ENCODE measurements at regions not wholly inside any gene's neighbourhood (a gene's known extent, or its start where the extent isn't known, plus 50 kb on each side); places are given as distances from the start of the nearest gene placed in this dataset.

GRCh38 chr14:94970941-94971730 lies 186.2 kb downstream of the DICER1 start:
- 0 out of 2 replicates have a peak, but pooled peaks cover 4% of the 10 kb centered on the region for H3K9me2 ChIP-seq (ENCODE audit: insufficient read depth)
- H3K4me3 Mint-ChIP-seq: no peak overlapping the region
- TF ChIP-seq EZH2 (IDR thresholded peaks at IDR 0.05; ENCODE audit: low read depth, unreplicated experiment): no peak
- no peak for TF ChIP-seq CREB1 (CRISPR knock-in tag; IDR thresholded peaks at IDR 0.05; ENCODE audit: low read depth)
- no peak for TF ChIP-seq CTCF (conservative IDR thresholded peaks at IDR 0.05; ENCODE audit: low read depth in 2 of 2)
- TF ChIP-seq NANOG (IDR thresholded peaks at IDR 0.05; ENCODE audit: borderline replicate concordance): no peak
- TF ChIP-seq ETS1 (IDR thresholded peaks at IDR 0.05): no peak
- TF ChIP-seq ZNF331 (CRISPR knock-in tag; IDR thresholded peaks at IDR 0.05; ENCODE audit: low read depth): no peak
- no peak for TF ChIP-seq REST (IDR thresholded peaks at IDR 0.05; ENCODE audit: unreplicated experiment)
- no peak for TF ChIP-seq JUNB (IDR thresholded peaks at IDR 0.05; ENCODE audit: unreplicated experiment)
- TF ChIP-seq POLR2AphosphoS5 (IDR thresholded peaks at IDR 0.05; ENCODE audit: low read depth): no peak
- TF ChIP-seq EZH2phosphoT487 (IDR thresholded peaks at IDR 0.05; ENCODE audit: unreplicated experiment): no peak
- no peak for TF ChIP-seq ZNF114 (CRISPR knock-in tag; IDR thresholded peaks at IDR 0.05)
- H4K20me1 ChIP-seq (replicated peaks; ENCODE audit: insufficient read depth): 0 out of 2 replicates have a peak, but pooled peaks cover 4% of the 10 kb centered on the region
- DNase-seq (ENCODE audit: low spot score): no peak
- no peaks in the 10 kb centered on the region for H3K4me1 Mint-ChIP-seq
- no peaks in the 10 kb centered on the region for H3K27me3 ChIP-seq (ENCODE audit: insufficient read depth)
- no peak overlapping the region for H3K27ac ChIP-seq (ENCODE audit: low read depth)
- H3K36me3 Mint-ChIP-seq (ENCODE audit: low read depth): no peaks in the 10 kb centered on the region
- no peaks in the 10 kb centered on the region for H3K36me3 ChIP-seq (ENCODE audit: insufficient read depth)
- H3K4me1 ChIP-seq (ENCODE audit: insufficient read depth): no peaks in the 10 kb centered on the region
- no peak overlapping the region for H2AFZ ChIP-seq
- H3K4me2 ChIP-seq: no peak overlapping the region
- H3K27me3 Mint-ChIP-seq (ENCODE audit: insufficient read depth, low read depth, poor library complexity): no peaks in the 10 kb centered on the region
- H3K27ac Mint-ChIP-seq: no peak overlapping the region
- no peaks in the 10 kb centered on the region for H3K79me2 ChIP-seq (replicated peaks; ENCODE audit: insufficient read depth)
- no peaks in the 10 kb centered on the region for H3F3A ChIP-seq (replicated peaks; ENCODE audit: low read depth)
- no peak overlapping the region for H3K4me3 ChIP-seq
- peaks cover 2% of the 10 kb centered on the region; the same call in 1 of the 3 replicates for H3K9me3 Mint-ChIP-seq
- ATAC-seq: no peak
